GM12892 (cell line): ENCODE measurements at regions not wholly inside any gene's neighbourhood (a gene's known extent, or its start where the extent isn't known, plus 50 kb on each side); places are given as distances from the start of the nearest gene placed in this dataset.

Source experiments
- DNase-seq: peaks from one replicate; pipeline ENCODE4 v3.0.0; 2011; ENCODE audit not compliant: insufficient read length
- FAIRE-seq: peaks from 2 replicates; lab custom pipeline; 2011; peaks lifted over from hg19 to GRCh38; lab: Jason Lieb, UNC
- POLR2A ChIP-seq: IDR thresholded peaks from 2 replicates; pipeline ENCODE4 v1.6.1; 2011; ENCODE audit warnings: low read depth, low read length, control low read depth
- POLR2AphosphoS5 ChIP-seq: IDR thresholded peaks from 2 replicates; pipeline ENCODE4 v1.6.1; 2011; ENCODE audit warnings: low read depth, low read length, control low read depth
- TAF1 ChIP-seq: IDR thresholded peaks from 2 replicates; pipeline ENCODE4 v1.6.1; 2011; ENCODE audit warnings: low read depth, mild to moderate bottlenecking, control low read depth, low read length, borderline replicate concordance

DNA sequence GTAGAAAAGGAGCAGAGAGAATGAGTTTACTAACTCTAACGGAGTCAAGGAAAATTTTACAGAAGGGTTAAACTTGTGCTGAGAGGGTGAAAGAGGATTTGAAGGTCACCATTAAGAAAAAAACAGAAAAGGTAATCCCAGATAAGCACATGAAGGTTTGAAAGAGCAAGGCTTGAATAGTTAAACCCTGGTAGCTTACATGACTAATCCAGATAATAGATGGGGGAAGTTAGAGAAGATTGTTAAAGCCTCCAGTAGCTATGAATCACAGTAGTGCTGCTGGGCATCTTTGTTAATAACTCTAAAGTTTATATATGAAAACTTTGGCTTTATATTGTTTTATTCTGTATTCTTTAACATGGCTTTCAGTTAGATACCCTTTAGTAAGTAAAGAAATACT is 354.5 kb upstream of the FTMT start:
- FAIRE-seq: no peak
- no peak for DNase-seq
- TF ChIP-seq POLR2AphosphoS5 (no peak), TAF1 (no peak), POLR2A (no peak)

DNA sequence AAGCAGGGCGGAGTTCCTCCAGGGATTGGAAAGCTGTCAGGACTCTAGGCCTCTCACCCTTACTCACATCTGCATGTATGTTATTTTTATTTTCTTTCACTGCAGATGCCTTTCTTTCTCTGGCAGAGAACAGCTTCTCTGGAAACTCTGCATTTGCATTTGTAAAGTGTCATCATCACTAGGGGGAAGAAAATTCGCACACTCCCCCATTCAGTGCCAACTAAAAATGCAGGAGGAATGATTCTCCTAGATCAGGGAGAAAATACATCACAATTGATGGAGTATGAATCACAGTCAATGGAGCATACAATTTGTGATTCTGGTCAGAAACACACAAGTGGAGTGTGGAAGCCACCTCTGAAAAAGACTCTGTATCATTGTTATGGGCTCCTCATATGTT is 351.4 kb upstream of the FTMT start:
- FAIRE-seq: no peak
- DNase-seq: no peak
- no peak for TF ChIP-seq POLR2A
- TF ChIP-seq TAF1: no peak
- TF ChIP-seq POLR2AphosphoS5: no peak

DNA sequence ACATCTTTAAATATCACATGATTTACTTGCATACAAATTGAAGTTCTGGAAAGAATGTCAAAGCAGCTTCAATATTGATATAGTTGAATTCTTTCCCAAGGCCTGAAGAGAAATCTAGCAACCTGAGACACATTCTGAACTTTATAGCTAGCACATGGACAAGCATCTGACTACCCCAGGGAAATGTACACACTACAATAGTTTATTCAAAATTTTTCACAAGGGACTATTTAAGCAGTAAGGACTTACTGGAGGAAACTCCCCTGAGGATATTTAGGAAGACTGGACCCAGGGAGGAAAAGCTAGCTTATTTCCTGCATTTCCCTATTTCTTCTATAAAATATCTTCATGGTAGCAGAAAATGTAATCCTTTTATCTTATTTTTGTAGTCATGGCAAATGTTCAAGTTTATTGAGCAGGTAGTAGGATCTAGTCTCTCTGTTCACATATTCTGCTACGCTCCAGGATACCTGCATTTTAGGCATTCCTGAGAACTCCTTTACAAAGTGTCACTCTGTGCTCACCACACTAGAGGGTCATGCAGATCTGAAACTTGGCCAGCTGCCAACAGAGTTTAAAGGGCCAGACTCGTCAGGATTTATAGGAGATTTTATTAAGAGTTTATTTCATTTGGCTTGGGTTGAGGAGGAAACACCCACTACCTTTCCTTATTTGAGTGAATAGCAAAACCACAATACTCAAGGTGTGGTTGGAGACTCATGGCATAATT is 348.4 kb upstream of the FTMT start:
- FAIRE-seq: no peak
- TF ChIP-seq TAF1 (no peak), POLR2AphosphoS5 (no peak)
- DNase-seq: no peak

- FAIRE-seq: no peak
- TF ChIP-seq POLR2AphosphoS5 (no peak), POLR2A (no peak), TAF1 (no peak)
- DNase-seq: no peak
Measured at GRCh38 chr5:121516997-121517396, 334.7 kb upstream of the FTMT start.

DNA sequence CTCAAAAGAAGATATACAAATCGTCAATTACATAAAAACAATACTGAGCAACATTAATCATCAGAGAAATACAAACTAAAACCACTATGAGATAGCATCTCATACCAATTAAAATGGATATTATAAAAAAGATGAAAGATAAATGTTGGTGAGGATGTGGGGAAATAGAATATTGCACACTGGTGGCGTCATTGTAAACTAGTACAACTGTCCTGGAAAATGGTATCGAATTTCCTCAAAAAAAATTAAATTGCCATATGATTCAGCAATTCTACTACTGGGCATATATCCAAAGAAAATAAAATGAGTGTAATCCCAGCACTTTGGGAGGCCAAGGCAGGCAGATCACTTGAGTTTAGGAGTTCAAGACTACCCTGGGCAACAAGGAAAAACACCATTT is 326.0 kb upstream of the FTMT start:
- FAIRE-seq (no peak), DNase-seq (no peak)
- TF ChIP-seq TAF1 (no peak), POLR2A (no peak), POLR2AphosphoS5 (no peak)

GRCh38 chr5:121526908-121527307 is 324.8 kb upstream of the FTMT start:
- FAIRE-seq (no peak), DNase-seq (no peak)
- TF ChIP-seq TAF1 (no peak), POLR2A (no peak)

DNA sequence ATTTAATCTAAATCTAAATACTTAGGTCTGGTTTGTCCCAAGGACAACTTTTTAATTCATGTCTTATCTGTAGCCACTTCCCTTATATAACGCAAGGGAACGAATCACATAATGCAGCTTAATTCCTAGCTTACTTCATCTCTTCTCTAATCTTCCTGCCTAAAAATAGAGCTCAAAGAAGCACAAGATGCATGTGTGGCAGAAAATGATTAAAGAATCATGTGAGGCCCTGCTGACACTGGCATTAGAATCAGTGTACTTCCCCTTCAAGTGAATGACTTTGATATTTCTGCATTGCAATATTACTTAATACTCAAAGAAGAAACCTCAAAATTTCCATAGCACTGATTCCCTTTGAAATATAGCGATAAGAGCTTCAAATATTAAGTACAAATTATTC is 317.9 kb upstream of the FTMT start:
- no peak for DNase-seq
- FAIRE-seq: no peak
- TF ChIP-seq TAF1 (no peak), POLR2AphosphoS5 (no peak), POLR2A (no peak)

DNA sequence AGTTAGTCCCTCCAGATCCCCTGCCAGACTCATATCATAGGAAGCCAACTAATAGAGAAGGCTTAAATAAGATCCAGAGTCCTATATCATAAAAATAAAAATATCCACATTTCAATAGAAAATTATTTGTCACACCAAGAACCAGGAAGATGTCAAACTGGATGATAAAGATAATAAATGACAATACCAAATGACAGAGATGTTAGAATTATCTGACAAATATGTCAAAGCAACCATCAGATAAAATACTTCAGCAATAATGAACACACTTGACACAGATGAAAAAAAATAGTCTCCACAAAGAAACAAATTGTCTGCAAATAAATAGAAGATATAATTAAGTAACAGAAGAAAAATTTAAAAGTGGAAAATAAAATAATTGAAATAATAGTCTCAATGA is 300.7 kb upstream of the FTMT start:
- TF ChIP-seq POLR2AphosphoS5 (no peak), POLR2A (no peak), TAF1 (no peak)
- DNase-seq (no peak), FAIRE-seq (no peak)

GRCh38 chr5:121559832-121560231 is 291.9 kb upstream of the FTMT start:
- no peak for TF ChIP-seq TAF1
- no peak for TF ChIP-seq POLR2A
- no peak for TF ChIP-seq POLR2AphosphoS5
- FAIRE-seq: no peak
- DNase-seq: no peak

DNA sequence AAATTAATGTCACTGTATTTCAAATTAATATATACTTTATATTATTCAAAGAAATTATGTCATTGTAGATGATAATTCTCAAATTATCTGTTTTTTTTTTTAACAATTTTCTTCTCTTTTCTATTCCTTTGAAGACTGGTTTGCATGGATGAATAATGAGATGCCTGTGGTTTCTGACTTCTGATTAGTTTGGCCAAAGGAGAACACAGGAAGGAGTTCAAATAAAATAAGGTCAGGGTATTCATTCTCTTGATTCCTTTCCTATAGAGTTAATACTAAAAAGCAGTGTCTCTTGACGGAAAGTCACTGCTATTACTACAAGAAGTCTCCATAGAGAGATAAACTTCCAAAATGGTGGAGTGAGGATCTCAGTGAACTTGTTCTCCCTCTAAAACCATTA is 279.6 kb upstream of the FTMT start:
- TF ChIP-seq TAF1: no peak
- TF ChIP-seq POLR2A: no peak
- no peak for TF ChIP-seq POLR2AphosphoS5
- DNase-seq (no peak), FAIRE-seq (no peak)

- no peak for DNase-seq
- no peak for FAIRE-seq
Measured at GRCh38 chr5:121573721-121574382, 277.8 kb upstream of the FTMT start.

GRCh38 chr5:121581588-121581987 is 270.1 kb upstream of the FTMT start:
- DNase-seq (no peak), FAIRE-seq (no peak)
- TF ChIP-seq TAF1: no peak
- TF ChIP-seq POLR2AphosphoS5: no peak
- no peak for TF ChIP-seq POLR2A

More at GRCh38 chr5:121573721-121574382, 277.8 kb upstream of the FTMT start:
- TF ChIP-seq POLR2AphosphoS5 (no peak), POLR2A (no peak), TAF1 (no peak)
